Fibroblast of mammary gland (primary cell): ENCODE measurements at regions not wholly inside any gene's neighbourhood (a gene's known extent, or its start where the extent isn't known, plus 50 kb on each side); places are given as distances from the start of the nearest gene placed in this dataset.

Experiments used
- DNase-seq: peaks from one replicate; pipeline ENCODE4 v3.0.0-alpha.2; 2010; ENCODE audit warnings: low read depth
- H3K4me3 ChIP-seq: 2 replicates; pipeline ENCODE4 v1.5.1; 2011; ENCODE audit warnings: low read depth, mild to moderate bottlenecking, low read length, moderate library complexity; ENCODE audit not compliant: control insufficient read depth
- CTCF ChIP-seq: conservative IDR thresholded peaks from 2 replicates; pipeline ENCODE4 v1.5.1; 2011; ENCODE audit warnings: low read depth, low read length, inconsistent platforms; ENCODE audit not compliant: control insufficient read depth, insufficient read depth

- DNase-seq, result no peak
- TF ChIP-seq CTCF, result no peak
- H3K4me3 ChIP-seq, result no peak overlapping the region
Observed at GRCh38 chr5:158166424-158166823, 307.5 kb upstream of the CLINT1 start.

DNA sequence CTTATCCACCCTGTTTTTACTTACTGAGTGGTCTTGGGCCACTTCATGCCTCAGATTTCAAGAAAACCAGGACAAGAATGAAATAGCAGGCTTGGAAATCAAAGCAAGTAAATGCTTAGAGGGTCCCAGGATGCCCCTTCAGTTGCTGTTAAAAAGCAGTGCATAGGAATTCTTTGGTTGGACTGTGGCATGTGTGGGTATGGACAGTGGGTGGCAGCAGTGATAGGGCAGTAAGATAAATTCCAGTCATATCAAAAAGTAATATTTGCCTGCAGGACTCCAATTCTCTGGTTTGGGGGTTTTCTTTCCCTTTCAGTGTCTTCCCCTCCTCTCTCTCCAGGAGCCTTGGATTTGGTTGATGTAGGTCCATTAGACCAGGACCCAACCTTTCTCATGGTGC is 306.7 kb upstream of the CLINT1 start:
- H3K4me3 ChIP-seq, result no peak overlapping the region
- DNase-seq, result no peak
- peak; percentile 9 for TF ChIP-seq CTCF

DNA sequence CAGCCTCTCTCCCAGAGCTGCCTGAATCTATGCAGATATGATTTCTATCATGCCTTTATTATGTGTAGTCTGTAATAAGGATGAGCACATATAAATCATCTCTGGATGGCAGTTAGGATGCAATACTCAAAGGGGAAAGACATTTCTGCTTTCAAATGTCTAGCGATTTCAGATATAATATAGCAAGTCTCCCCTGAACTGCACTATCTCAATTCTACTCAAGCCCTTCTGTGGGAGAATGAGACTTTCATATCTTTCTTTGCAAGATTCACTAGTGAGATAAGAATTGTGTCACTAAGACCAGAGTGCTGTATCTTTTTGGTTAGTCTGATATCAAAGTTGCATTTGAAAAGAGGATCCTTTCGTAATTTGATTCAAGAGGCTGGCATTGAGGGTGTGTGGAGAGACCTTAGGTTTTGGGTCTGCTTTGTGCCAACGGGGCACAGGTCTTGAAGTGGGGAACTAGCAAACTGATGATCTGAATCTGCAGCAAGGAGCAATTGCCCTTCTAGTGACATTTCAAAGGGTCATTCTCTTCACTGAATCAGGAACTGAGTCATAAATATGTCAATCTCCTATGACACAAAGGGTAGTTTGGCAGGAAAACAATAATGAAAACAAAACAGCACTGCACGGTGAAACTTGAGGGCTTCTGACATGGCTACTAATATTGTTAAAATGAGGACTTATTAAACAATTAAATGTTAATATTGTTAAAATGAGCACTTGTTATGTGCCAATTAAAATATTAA is 305.5 kb upstream of the CLINT1 start:
- no peak overlapping the region for H3K4me3 ChIP-seq
- DNase-seq, result no peak
- no peak for TF ChIP-seq CTCF

- peak; percentile 35 for DNase-seq
- no peak for TF ChIP-seq CTCF
Observed at GRCh38 chr5:158163451-158164295, 304.7 kb upstream of the CLINT1 start.

DNA sequence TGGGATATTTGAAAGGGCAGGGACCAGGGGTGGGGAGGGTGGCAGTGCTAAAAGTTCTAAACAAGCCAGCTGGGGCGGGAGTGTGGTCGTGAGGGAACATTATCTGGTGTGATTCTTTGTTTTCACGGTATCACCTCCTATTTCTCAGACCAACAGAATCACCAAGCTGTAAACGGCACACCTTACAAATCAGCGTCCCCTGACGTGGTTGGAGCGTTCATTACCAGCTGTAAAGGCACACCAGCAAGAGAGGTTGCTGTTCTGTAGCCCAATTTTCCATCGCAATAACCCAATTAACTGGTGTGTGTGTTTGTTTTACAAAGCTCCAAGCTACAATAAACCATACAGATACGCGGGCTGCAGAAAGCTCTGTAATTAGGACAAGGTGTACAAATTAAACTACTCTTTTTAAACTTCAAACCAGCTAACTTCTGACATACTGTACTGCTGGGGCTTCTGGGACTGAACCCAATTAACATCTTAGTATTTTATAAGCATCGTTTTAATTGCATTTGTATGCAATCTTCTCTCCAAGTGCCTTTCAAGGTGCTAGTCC is 303.6 kb upstream of the CLINT1 start:
- DNase-seq, result no peak
- TF ChIP-seq CTCF, result no peak
- H3K4me3 ChIP-seq, result no peak overlapping the region

More at GRCh38 chr5:158163451-158164295, 304.7 kb upstream of the CLINT1 start:
- no peak overlapping the region for H3K4me3 ChIP-seq

DNA sequence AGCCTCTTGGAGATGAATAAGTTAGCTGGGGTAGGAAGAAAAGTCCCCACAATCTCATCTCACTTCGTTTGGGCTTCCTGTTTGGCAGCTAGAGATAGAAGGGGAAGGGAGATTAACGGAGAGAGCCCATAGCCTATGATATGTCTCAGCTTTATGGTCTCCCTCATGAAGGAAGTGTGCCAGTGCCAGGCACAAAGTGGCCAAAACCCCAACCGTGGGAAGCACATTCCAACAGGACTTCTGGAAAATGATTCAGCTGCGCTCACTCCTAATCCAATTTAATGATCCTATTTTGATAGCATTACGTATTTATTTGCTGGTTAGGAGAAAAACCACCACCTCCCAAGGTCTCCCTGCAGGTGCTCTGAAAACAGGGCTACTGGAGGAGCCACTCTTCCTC is 303.1 kb upstream of the CLINT1 start:
- no peak for DNase-seq
- TF ChIP-seq CTCF, result no peak
- no peak overlapping the region for H3K4me3 ChIP-seq
